ENCODE measurements at regions not wholly inside any gene's neighbourhood (a gene's known extent, or its start where the extent isn't known, plus 50 kb on each side); places are given as distances from the start of the nearest gene placed in this dataset.

- TF ChIP-seq CTCF (conservative IDR thresholded peaks at IDR 0.05; ENCODE audit: low read depth, low read length) (no peak), EZH2 (IDR thresholded peaks at IDR 0.05; ENCODE audit: borderline replicate concordance, low read depth, low read length, poor library complexity, severe bottlenecking) (no peak)
These were observed 302.7 kb downstream of the PIK3R1 start for GRCh38 chr5:68518286-68518685.

All from A673 (cell line).